Loucy (cell line): ENCODE measurements at regions not wholly inside any gene's neighbourhood (a gene's known extent, or its start where the extent isn't known, plus 50 kb on each side); places are given as distances from the start of the nearest gene placed in this dataset.

Experiments
- H2AFZ ChIP-seq: fragments of 200-600 bp; sonication (generic); 2 replicates; pipeline ENCODE4 v1.6.0; 2016; ENCODE audit warnings: antibody characterized with exemption, mild to moderate bottlenecking, low read length, moderate library complexity
- H3F3A ChIP-seq: fragments of 200-600 bp; 2 replicates; pipeline ENCODE4 v1.6.0; 2016; ENCODE audit warnings: antibody characterized with exemption, low read depth, mild to moderate bottlenecking
- H3K27me3 ChIP-seq: fragments of 200-600 bp; sonication (generic); 2 replicates; pipeline ENCODE4 v1.6.1; 2014; ENCODE audit warnings: low read length, mild to moderate bottlenecking; ENCODE audit not compliant: insufficient read depth, poor library complexity, severe bottlenecking
- H3K36me3 ChIP-seq: fragments of 200-600 bp; sonication (generic); 2 replicates; pipeline ENCODE4 v1.6.1; 2016; ENCODE audit warnings: low read length; ENCODE audit not compliant: insufficient read depth
- H3K4me1 ChIP-seq: fragments of 200-600 bp; sonication (generic); 2 replicates; pipeline ENCODE4 v1.5.1; 2014; ENCODE audit warnings: low read length, mild to moderate bottlenecking; ENCODE audit not compliant: insufficient read depth, poor library complexity, severe bottlenecking
- H3K4me2 ChIP-seq: fragments of 200-600 bp; sonication (generic); 2 replicates; pipeline ENCODE4 v1.6.0; 2014; ENCODE audit warnings: antibody characterized with exemption, low read length, low read depth, mild to moderate bottlenecking; ENCODE audit not compliant: poor library complexity, severe bottlenecking
- H3K4me3 ChIP-seq: fragments of 200-600 bp; sonication (generic); 2 replicates; pipeline ENCODE4 v1.5.1; 2014; ENCODE audit warnings: low read length, mild to moderate bottlenecking, mixed read lengths; ENCODE audit not compliant: poor library complexity, severe bottlenecking
- H3K79me2 ChIP-seq: fragments of 200-600 bp; sonication (generic); 2 replicates; pipeline ENCODE4 v1.6.1; 2014; ENCODE audit warnings: low read length; ENCODE audit not compliant: insufficient read depth
- H3K9ac ChIP-seq: fragments of 200-600 bp; sonication (generic); 2 replicates; pipeline ENCODE4 v1.6.0; 2014; ENCODE audit warnings: mild to moderate bottlenecking, low read depth, low read length, moderate library complexity; ENCODE audit not compliant: poor library complexity, severe bottlenecking
- H3K9me2 ChIP-seq: fragments of 200-600 bp; sonication (generic); replicated peaks from 2 replicates; pipeline ENCODE4 v1.6.1; 2016; ENCODE audit warnings: low read depth, low read length, mixed read lengths
- H3K9me3 ChIP-seq: fragments of 200-600 bp; sonication (generic); 2 replicates; pipeline ENCODE4 v1.6.1; 2014; ENCODE audit warnings: mild to moderate bottlenecking, antibody characterized with exemption, low read length, low read depth; ENCODE audit not compliant: insufficient read depth
- H4K20me1 ChIP-seq: fragments of 200-600 bp; sonication (generic); 2 replicates; pipeline ENCODE4 v1.6.0; 2014; ENCODE audit warnings: antibody characterized with exemption, low read length, mild to moderate bottlenecking; ENCODE audit not compliant: insufficient read depth, poor library complexity, severe bottlenecking
- EZH2phosphoT487 ChIP-seq: fragments of 200-600 bp; IDR thresholded peaks from 2 replicates; pipeline ENCODE4 v1.6.1; 2018; ENCODE audit warnings: antibody characterized with exemption, mild to moderate bottlenecking, moderate library complexity, borderline replicate concordance
- TF ChIP-seq, protein P1 (sequence below): fragments of 200-600 bp; sonication (generic); conservative IDR thresholded peaks from 2 replicates; pipeline ENCODE4 v1.5.1; 2014; ENCODE audit warnings: mild to moderate bottlenecking, antibody characterized with exemption, low read length

DNA sequence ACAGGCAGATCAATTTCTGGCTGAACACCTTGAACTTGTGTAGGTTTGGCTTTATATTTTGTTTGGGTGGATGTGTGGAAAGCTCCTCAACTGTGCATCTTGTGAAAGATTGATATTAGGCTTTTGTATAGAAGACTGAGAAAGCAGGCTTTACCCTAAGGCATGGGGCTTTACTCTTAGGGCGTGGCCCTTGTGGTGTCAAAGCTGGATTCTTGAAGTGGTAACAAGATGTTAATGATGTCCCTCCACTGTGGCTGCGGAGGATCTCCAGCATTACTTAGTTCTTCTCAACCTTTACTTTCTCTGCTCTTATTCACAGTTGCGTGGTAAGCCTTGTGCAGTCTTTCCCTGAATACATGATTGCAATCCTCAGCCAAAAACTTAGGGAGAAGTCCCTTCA, 54.1 kb upstream of the HECTD2 start:
- Histone ChIP-seq H3F3A (no peaks in the 10 kb centered on the region), H3K27me3 (peaks cover 4% of the 10 kb centered on the region), H3K36me3 (no peaks in the 10 kb centered on the region), H3K9me2 (no peaks in the 10 kb centered on the region), H3K9ac (no peak overlapping the region), H3K4me2 (no peak overlapping the region), H3K79me2 (no peaks in the 10 kb centered on the region), H2AFZ (no peak overlapping the region), H3K9me3 (no peaks in the 10 kb centered on the region), H4K20me1 (no peaks in the 10 kb centered on the region), H3K4me1 (peaks cover 3% of the 10 kb centered on the region), H3K4me3 (no peak overlapping the region)
- TF ChIP-seq, protein P1, sequence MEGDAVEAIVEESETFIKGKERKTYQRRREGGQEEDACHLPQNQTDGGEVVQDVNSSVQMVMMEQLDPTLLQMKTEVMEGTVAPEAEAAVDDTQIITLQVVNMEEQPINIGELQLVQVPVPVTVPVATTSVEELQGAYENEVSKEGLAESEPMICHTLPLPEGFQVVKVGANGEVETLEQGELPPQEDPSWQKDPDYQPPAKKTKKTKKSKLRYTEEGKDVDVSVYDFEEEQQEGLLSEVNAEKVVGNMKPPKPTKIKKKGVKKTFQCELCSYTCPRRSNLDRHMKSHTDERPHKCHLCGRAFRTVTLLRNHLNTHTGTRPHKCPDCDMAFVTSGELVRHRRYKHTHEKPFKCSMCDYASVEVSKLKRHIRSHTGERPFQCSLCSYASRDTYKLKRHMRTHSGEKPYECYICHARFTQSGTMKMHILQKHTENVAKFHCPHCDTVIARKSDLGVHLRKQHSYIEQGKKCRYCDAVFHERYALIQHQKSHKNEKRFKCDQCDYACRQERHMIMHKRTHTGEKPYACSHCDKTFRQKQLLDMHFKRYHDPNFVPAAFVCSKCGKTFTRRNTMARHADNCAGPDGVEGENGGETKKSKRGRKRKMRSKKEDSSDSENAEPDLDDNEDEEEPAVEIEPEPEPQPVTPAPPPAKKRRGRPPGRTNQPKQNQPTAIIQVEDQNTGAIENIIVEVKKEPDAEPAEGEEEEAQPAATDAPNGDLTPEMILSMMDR, result no peak
- no peak for TF ChIP-seq EZH2phosphoT487

GRCh38 chr10:91357497-91357896, 52.6 kb upstream of the HECTD2 start:
- Histone ChIP-seq H3K9me2 (no peaks in the 10 kb centered on the region), H3K4me1 (peaks cover 3% of the 10 kb centered on the region), H3K27me3 (peaks cover 4% of the 10 kb centered on the region), H3K4me3 (no peak overlapping the region), H3F3A (no peaks in the 10 kb centered on the region), H3K79me2 (no peaks in the 10 kb centered on the region), H3K9me3 (no peaks in the 10 kb centered on the region), H4K20me1 (no peaks in the 10 kb centered on the region), H3K9ac (no peak overlapping the region), H3K4me2 (no peak overlapping the region), H3K36me3 (no peaks in the 10 kb centered on the region), H2AFZ (no peak overlapping the region)
- TF ChIP-seq, protein P1, result no peak
- no peak for TF ChIP-seq EZH2phosphoT487
